ENCODE measurements at regions not wholly inside any gene's neighbourhood (a gene's known extent, or its start where the extent isn't known, plus 50 kb on each side); places are given as distances from the start of the nearest gene placed in this dataset.
"Not testable (repeated sequence)": the region's sequence is repeated elsewhere in the genome, so short reads cannot be mapped to it uniquely, and the experiment has no call there.

- DNase-seq: no peak
These were observed 97.0 kb downstream of the PHETA1 start for GRCh38 chr12:111271674-111272418.

- DNase-seq: no peak
These were observed 98.1 kb downstream of the PHETA1 start for GRCh38 chr12:111270774-111271173.

- DNase-seq: no peak
These were observed 98.7 kb downstream of the PHETA1 start for GRCh38 chr12:111270239-111270638.

- no peak for DNase-seq
These were observed 99.2 kb downstream of the PHETA1 start for GRCh38 chr12:111269718-111270117.

- DNase-seq: no peak
These were observed 99.9 kb downstream of the PHETA1 start for GRCh38 chr12:111268738-111269572.

GRCh38 chr12:111267144-111267543 lies 101.8 kb downstream of the PHETA1 start:
- no peak for DNase-seq

GRCh38 chr12:111261911-111262676 lies 106.8 kb downstream of the PHETA1 start:
- DNase-seq: no peak

- DNase-seq: no peak
These were observed 108.2 kb downstream of the PHETA1 start for GRCh38 chr12:111260732-111261131.

- no peak for DNase-seq
These were observed 109.7 kb downstream of the PHETA1 start for GRCh38 chr12:111259231-111259630.

- DNase-seq: not testable (repeated sequence)
These were observed 110.8 kb downstream of the PHETA1 start for GRCh38 chr12:111258081-111258480.

- DNase-seq: no peak
These were observed 111.4 kb downstream of the PHETA1 start for GRCh38 chr12:111257435-111257902.

- no peak for DNase-seq
These were observed 112.1 kb downstream of the PHETA1 start for GRCh38 chr12:111256629-111257434.

GRCh38 chr12:111255261-111255660 lies 113.6 kb downstream of the PHETA1 start:
- DNase-seq: no peak

- DNase-seq: no peak
These were observed 114.8 kb downstream of the PHETA1 start for GRCh38 chr12:111254106-111254505.

- no peak for DNase-seq
These were observed 115.7 kb downstream of the PHETA1 start for GRCh38 chr12:111253213-111253612.

GRCh38 chr12:111251787-111252186 lies 117.1 kb downstream of the PHETA1 start:
- no peak for DNase-seq

GRCh38 chr12:111251058-111251730 lies 117.7 kb downstream of the PHETA1 start:
- DNase-seq: no peak

GRCh38 chr12:111250251-111250881 lies 118.5 kb downstream of the PHETA1 start:
- no peak for DNase-seq

GRCh38 chr12:111249757-111250156 lies 119.1 kb downstream of the PHETA1 start:
- DNase-seq: no peak

GRCh38 chr12:111249018-111249370 lies 119.9 kb downstream of the PHETA1 start:
- DNase-seq: no peak

Data from activated CD4-positive, alpha-beta T cell treated with anti-CD3 and anti-CD28 coated beads, Interleukin-2, amount 50 U/mL, for 1 hour (primary cell).